H1 (cell line): ENCODE measurements at regions not wholly inside any gene's neighbourhood (a gene's known extent, or its start where the extent isn't known, plus 50 kb on each side); places are given as distances from the start of the nearest gene placed in this dataset.

Source experiments
- CTCF ChIA-PET: fragments of 300-600 bp; sonication (Branson Sonifier 250); formaldehyde crosslinking; loops from one replicate; lab custom pipeline; 2021; ENCODE audit not compliant: partially characterized antibody; lab: Charles Lee
- POLR2A ChIA-PET: fragments of 300-600 bp; sonication (Branson Sonifier 250); formaldehyde crosslinking; loops from one replicate; lab custom pipeline; 2021; ENCODE audit warnings: inconsistent platforms; ENCODE audit not compliant: partially characterized antibody; lab: Charles Lee
- DNase-seq, 2 experiments: peaks; one replicate each; pipeline versions ENCODE4 v3.0.0 to v3.0.0-alpha.2; 2010 to 2022; ENCODE audit warnings: low spot score in 2 of 2, low read depth in 1 of 2, mixed read lengths in 1 of 2
- FAIRE-seq: peaks from 2 replicates; lab custom pipeline; 2011; peaks lifted over from hg19 to GRCh38; lab: Jason Lieb, UNC
- H2AFZ ChIP-seq: 2 replicates; pipeline ENCODE4 v1.8.1; 2012; ENCODE audit warnings: low read length, inconsistent platforms
- H2AK5ac ChIP-seq: 2 replicates; pipeline ENCODE4 v1.6.1; 2013; ENCODE audit warnings: low read depth, low read length
- H2BK120ac ChIP-seq: replicated peaks from 2 replicates; pipeline ENCODE3; 2013; ENCODE audit warnings: low read depth, low read length, inconsistent platforms
- H2BK12ac ChIP-seq: 2 replicates; pipeline ENCODE4 v1.6.1; 2013; ENCODE audit warnings: low read depth, low read length
- H2BK15ac ChIP-seq: 2 replicates; pipeline ENCODE4 v1.6.1; 2013; ENCODE audit warnings: low read length
- H2BK20ac ChIP-seq: 2 replicates; pipeline ENCODE4 v1.6.1; 2013; ENCODE audit warnings: low read length
- H2BK5ac ChIP-seq: 2 replicates; pipeline ENCODE4 v1.6.1; 2013; ENCODE audit warnings: low read depth, low read length
- H3K14ac ChIP-seq: 2 replicates; pipeline ENCODE4 v1.6.1; 2013; ENCODE audit warnings: inconsistent platforms; ENCODE audit not compliant: insufficient read length
- H3K18ac ChIP-seq: 2 replicates; pipeline ENCODE4 v1.6.1; 2013; ENCODE audit warnings: low read length; ENCODE audit errors: extremely low read depth
- H3K23ac ChIP-seq: 2 replicates; pipeline ENCODE4 v1.6.1; 2013; ENCODE audit warnings: inconsistent platforms; ENCODE audit not compliant: insufficient read length
- H3K23me2 ChIP-seq: 2 replicates; pipeline ENCODE4 v1.6.1; 2013; ENCODE audit warnings: low read depth, low read length
- H3K27ac ChIP-seq: 2 replicates; pipeline ENCODE4 v1.6.1; 2011; ENCODE audit warnings: low read depth, low read length, inconsistent platforms
- H3K27me3 ChIP-seq, 4 experiments: replicated peaks in 1 of 4; 1 replicate in 1 of 4; 2 replicates in 3 of 4; pipeline versions ENCODE4 v1.6.1 to v1.8.1; 2011 to 2013; ENCODE audit warnings: low read length in 3 of 4, mild to moderate bottlenecking in 3 of 4, inconsistent platforms in 2 of 4, mixed read lengths in 2 of 4, moderate library complexity in 1 of 4; ENCODE audit not compliant: control insufficient read depth in 3 of 4, insufficient read depth in 3 of 4; ENCODE audit errors: extremely low read depth in 1 of 4
- H3K36me3 ChIP-seq, 4 experiments: 2 replicates each; pipeline versions ENCODE4 v1.6.1 to v1.8.1; 2011 to 2013; ENCODE audit warnings: mild to moderate bottlenecking in 4 of 4, low read length in 3 of 4, moderate library complexity in 2 of 4, control low read depth in 1 of 4, inconsistent platforms in 1 of 4; ENCODE audit not compliant: insufficient read depth in 4 of 4, control insufficient read depth in 2 of 4
- H3K4ac ChIP-seq: replicated peaks from 2 replicates; pipeline ENCODE3; 2013; ENCODE audit warnings: low read length, low read depth, mixed read lengths, inconsistent platforms; ENCODE audit not compliant: insufficient read length
- H3K4me1 ChIP-seq, 4 experiments: replicated peaks in 1 of 4; 1 replicate in 1 of 4; 2 replicates in 3 of 4; pipeline versions ENCODE4 v1.6.1 to v1.8.1; 2011 to 2013; ENCODE audit warnings: low read length in 3 of 4, inconsistent platforms in 2 of 4, mixed read lengths in 1 of 4; ENCODE audit not compliant: insufficient read depth in 4 of 4, control insufficient read depth in 3 of 4
- H3K4me2 ChIP-seq, 2 experiments: 2 replicates each; pipeline versions ENCODE4 v1.6.1 to v1.8.1; 2011 to 2013; ENCODE audit warnings: low read depth in 2 of 2, low read length in 2 of 2, control low read depth in 1 of 2, inconsistent platforms in 1 of 2, mild to moderate bottlenecking in 1 of 2; ENCODE audit not compliant: insufficient read depth in 1 of 2
- H3K4me3 ChIP-seq, 4 experiments: fragments of 200-600, 300-600 bp in 1 of 4; sonication (generic), shearing (Covaris generic), sonication (Bioruptor Twin) in 1 of 4; 2 replicates each; pipeline versions ENCODE4 v1.5.1 to v1.8.1; 2011 to 2016; ENCODE audit warnings: low read length in 4 of 4, low read depth in 3 of 4, control low read depth in 2 of 4, inconsistent platforms in 2 of 4, mild to moderate bottlenecking in 2 of 4, mixed read lengths in 1 of 4, moderate library complexity in 1 of 4; ENCODE audit not compliant: insufficient read depth in 2 of 4; ENCODE audit errors: extremely low read depth in 1 of 4
- H3K56ac ChIP-seq: replicated peaks from 2 replicates; pipeline ENCODE3; 2013; ENCODE audit warnings: low read depth, mild to moderate bottlenecking, mixed read lengths, low read length, inconsistent platforms; ENCODE audit not compliant: insufficient read length
- H3K79me1 ChIP-seq: 2 replicates; pipeline ENCODE4 v1.6.1; 2013; ENCODE audit warnings: low read depth, low read length, control low read depth
- H3K79me2 ChIP-seq, 2 experiments: 2 replicates each; pipeline versions ENCODE4 v1.6.1 to v1.8.1; 2012 to 2013; ENCODE audit warnings: low read length in 2 of 2, mild to moderate bottlenecking in 2 of 2, inconsistent platforms in 1 of 2; ENCODE audit not compliant: insufficient read depth in 2 of 2, control insufficient read depth in 1 of 2
- H3K9ac ChIP-seq, 4 experiments: replicated peaks in 1 of 4; 1 replicate in 1 of 4; 2 replicates in 3 of 4; pipeline versions ENCODE4 v1.6.1 to v1.8.1; 2011 to 2013; ENCODE audit warnings: low read depth in 3 of 4, low read length in 3 of 4, control low read depth in 2 of 4, mild to moderate bottlenecking in 2 of 4, moderate library complexity in 2 of 4, inconsistent platforms in 1 of 4; ENCODE audit errors: extremely low read depth in 1 of 4
- H3K9me3 ChIP-seq, 2 experiments: 2 replicates each; pipeline versions ENCODE4 v1.6.1 to v1.8.1; 2012 to 2013; ENCODE audit warnings: mild to moderate bottlenecking in 2 of 2, moderate library complexity in 2 of 2, control low read depth in 1 of 2, inconsistent platforms in 1 of 2, low read depth in 1 of 2, low read length in 1 of 2, mixed read lengths in 1 of 2; ENCODE audit not compliant: insufficient read depth in 2 of 2
- H4K20me1 ChIP-seq, 2 experiments: replicated peaks in 1 of 2; 2 replicates each; pipeline versions ENCODE3 to v1.8.1; 2011 to 2013; ENCODE audit warnings: inconsistent platforms in 2 of 2, low read length in 2 of 2, mild to moderate bottlenecking in 1 of 2; ENCODE audit not compliant: insufficient read depth in 2 of 2, control insufficient read depth in 1 of 2
- H4K5ac ChIP-seq: 2 replicates; pipeline ENCODE4 v1.6.1; 2013; ENCODE audit warnings: low read length, low read depth, mixed read lengths, inconsistent platforms; ENCODE audit not compliant: insufficient read length
- H4K8ac ChIP-seq: 2 replicates; pipeline ENCODE4 v1.8.0; 2013; ENCODE audit warnings: mild to moderate bottlenecking, moderate library complexity, low read length, inconsistent platforms; ENCODE audit not compliant: insufficient read depth; ENCODE audit errors: extremely low read depth
- H4K91ac ChIP-seq: replicated peaks from 2 replicates; pipeline ENCODE3; 2013; ENCODE audit warnings: low read length, mixed read lengths, inconsistent platforms; ENCODE audit not compliant: insufficient read length
- ASH2L ChIP-seq: fragments of 200-600, 300-600 bp; sonication (generic); IDR thresholded peaks from one replicate; pipeline ENCODE4 v1.7.1; 2017; ENCODE audit warnings: low read length
- BRCA1 ChIP-seq: IDR thresholded peaks from 2 replicates; pipeline ENCODE4 v1.6.1; 2012; ENCODE audit warnings: low read depth, low read length, improper control_type of control experiment
- CBX5 ChIP-seq: fragments of 300-800, 300-1000 bp; sonication (generic); IDR thresholded peaks from 2 replicates; pipeline ENCODE4 v1.7.1; 2016; ENCODE audit warnings: antibody characterized with exemption, low read length, low read depth
- EZH2 ChIP-seq: fragments of 200-600 bp; sonication (generic); IDR thresholded peaks from 2 replicates; pipeline ENCODE4 v1.7.1; 2012; ENCODE audit warnings: low read depth, mild to moderate bottlenecking, moderate library complexity, low read length, inconsistent platforms; ENCODE audit not compliant: severe bottlenecking
- GABPA ChIP-seq: IDR thresholded peaks from 2 replicates; pipeline ENCODE4 v1.6.1; 2011; ENCODE audit warnings: mild to moderate bottlenecking, low read length, moderate library complexity, borderline replicate concordance; ENCODE audit not compliant: insufficient read depth
- JUN ChIP-seq: IDR thresholded peaks from 2 replicates; pipeline ENCODE4 v1.6.1; 2011; ENCODE audit warnings: low read depth, mild to moderate bottlenecking, improper control_type of control experiment, low read length
- KDM4A ChIP-seq: IDR thresholded peaks from one replicate; pipeline ENCODE4 v1.7.1; 2012; ENCODE audit warnings: low read depth, mild to moderate bottlenecking, moderate library complexity, low read length, inconsistent platforms; ENCODE audit not compliant: severe bottlenecking
- POLR2AphosphoS5 ChIP-seq: IDR thresholded peaks from 2 replicates; pipeline ENCODE4 v1.6.1; 2011; ENCODE audit warnings: low read depth, low read length
- RBBP5 ChIP-seq: IDR thresholded peaks from 2 replicates; pipeline ENCODE4 v1.7.1; 2012; ENCODE audit warnings: low read depth, mild to moderate bottlenecking, inconsistent platforms, low read length, moderate library complexity, borderline replicate concordance
- RNF2 ChIP-seq: fragments of 200-900, 300-1000 bp; sonication (generic); IDR thresholded peaks from 2 replicates; pipeline ENCODE4 v1.7.1; 2016; ENCODE audit warnings: borderline replicate concordance, low read depth, mild to moderate bottlenecking, antibody characterized with exemption, low read length; ENCODE audit not compliant: poor library complexity, severe bottlenecking; ENCODE audit errors: missing control alignments
- SP2 ChIP-seq: IDR thresholded peaks from 2 replicates; pipeline ENCODE4 v1.6.1; 2012; ENCODE audit warnings: mild to moderate bottlenecking, low read length, inconsistent platforms
- WGBS, 2 experiments: shearing (Covaris generic) in 1 of 2; methylation state at CpG; one replicate each; pipeline versions ENCODE4 v1.1.6 to v1.1.7; 2013 to 2015; ENCODE audit warnings: low lambda C conversion rate in 2 of 2, mixed read lengths in 2 of 2, inconsistent platforms in 1 of 2, low coverage in 1 of 2, missing lambda C conversion rate in 1 of 2; ENCODE audit not compliant: insufficient replicate concordance in 2 of 2, insufficient coverage in 1 of 2, insufficient read length in 1 of 2; ENCODE audit errors: extremely low coverage in 1 of 2, missing lambda C conversion rate in 1 of 2; 5-methylcytosine and 5-hydroxymethylcytosine counted together

DNA sequence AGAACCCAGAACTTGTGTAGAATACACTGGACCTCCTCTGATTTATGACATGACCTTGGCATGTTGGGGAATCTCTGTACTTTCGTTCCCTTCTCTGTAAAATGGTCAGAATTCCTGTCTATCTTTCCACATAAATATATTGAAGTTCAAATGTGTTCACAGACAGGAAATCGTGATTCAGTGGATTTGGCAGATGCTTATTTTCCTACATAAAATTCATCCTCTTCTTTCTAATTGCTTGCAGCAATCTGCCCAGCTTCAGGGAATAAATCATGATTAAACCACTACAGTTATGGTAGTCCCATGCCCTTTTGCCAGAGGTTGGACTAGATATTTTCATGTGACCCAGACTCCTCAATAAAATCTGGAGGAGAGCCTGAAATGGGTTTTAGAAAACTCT, 52.1 kb upstream of the ARL15 start:
- Histone ChIP-seq H2BK12ac (no peak overlapping the region), H3K56ac (no peak overlapping the region), H4K20me1 (no peaks in the 10 kb centered on the region), H3K36me3 (no peaks in the 10 kb centered on the region), H2AK5ac (no peak overlapping the region), H3K23ac (no peak overlapping the region), H3K27ac (no peak overlapping the region), H2BK15ac (no peak overlapping the region), H2BK5ac (no peak overlapping the region), H2AFZ (no peak overlapping the region), H4K8ac (no peak overlapping the region), H3K79me2 (no peaks in the 10 kb centered on the region), H3K4ac (no peak overlapping the region), H3K4me3 (no peak overlapping the region), H3K27me3 (no peaks in the 10 kb centered on the region), H2BK20ac (no peak overlapping the region), H3K23me2 (no peaks in the 10 kb centered on the region; the same call in 1 of the 2 replicates), H3K14ac (no peak overlapping the region), H4K91ac (no peak overlapping the region), H3K9me3 (no peaks in the 10 kb centered on the region), H3K4me1 (peaks cover 0 to 2% (median 0%) of the 10 kb centered on the region in 4 experiments; a peak in 1 of 7 replicates), H3K79me1 (no peaks in the 10 kb centered on the region)
- WGBS, 2 experiments, result 87% methylated on average over 2 of the region's 2 CpGs; no CpG with 5 or more reads in 1 of the 2 experiments
- CTCF ChIA-PET, result no interaction called here
- POLR2A ChIA-PET, result no interaction called here
- FAIRE-seq, result no peak
- TF ChIP-seq ASH2L, result no peak
- TF ChIP-seq KDM4A, result no peak
- TF ChIP-seq GABPA, result no peak
- TF ChIP-seq CBX5, result no peak
- no peak for TF ChIP-seq JUN
- TF ChIP-seq BRCA1, result no peak
- no peak for TF ChIP-seq EZH2
- no peak for TF ChIP-seq SP2
- TF ChIP-seq RNF2, result no peak
- no peak for TF ChIP-seq POLR2AphosphoS5
- TF ChIP-seq RBBP5, result no peak
- TF ChIP-seq, all 59 proteins: peak for 0
- no peak for DNase-seq
- Histone ChIP-seq H4K5ac (no peak overlapping the region), H3K18ac (no peak overlapping the region), H3K9ac (no peak overlapping the region), H2BK120ac (no peak overlapping the region), H3K4me2 (no peak overlapping the region)
